WTC11 (cell line): ENCODE measurements at regions not wholly inside any gene's neighbourhood (a gene's known extent, or its start where the extent isn't known, plus 50 kb on each side); places are given as distances from the start of the nearest gene placed in this dataset.

Experiments
- ATF2 ChIP-seq: sonication (generic); formaldehyde crosslinking; IDR thresholded peaks from 2 replicates; pipeline ENCODE4 v1.8.1; 2022; ENCODE audit warnings: low read depth, missing genetic modification reagents, borderline replicate concordance
- CTCF ChIP-seq: fragments of 200-600 bp; IDR thresholded peaks from 2 replicates; pipeline ENCODE4 v1.8.0; 2022; ENCODE audit warnings: antibody characterized with exemption
- ETV6 ChIP-seq: sonication (generic); formaldehyde crosslinking; IDR thresholded peaks from 2 replicates; pipeline ENCODE4 v1.8.1; 2022; ENCODE audit warnings: mild to moderate bottlenecking, missing genetic modification reagents
- MAX ChIP-seq: sonication (generic); formaldehyde crosslinking; IDR thresholded peaks from 2 replicates; pipeline ENCODE4 v1.8.0; 2022; ENCODE audit warnings: mild to moderate bottlenecking, missing genetic modification reagents
- USF2 ChIP-seq: sonication (generic); formaldehyde crosslinking; IDR thresholded peaks from 2 replicates; pipeline ENCODE4 v1.8.1; 2023; ENCODE audit warnings: mild to moderate bottlenecking, missing genetic modification reagents, moderate library complexity
- ZNF138 ChIP-seq: sonication (generic); formaldehyde crosslinking; conservative IDR thresholded peaks from 2 replicates; pipeline ENCODE4 v1.8.1; 2022; ENCODE audit warnings: mild to moderate bottlenecking, moderate library complexity, missing genetic modification reagents

GRCh38 chr18:28411806-28412205 lies 234.9 kb upstream of the CDH2 start:
- TF ChIP-seq MAX (CRISPR knock-in tag) = no peak
- TF ChIP-seq ZNF138 (CRISPR knock-in tag) = no peak
- TF ChIP-seq CTCF = no peak
- TF ChIP-seq USF2 (CRISPR knock-in tag) = no peak
- no peak for TF ChIP-seq ATF2 (CRISPR knock-in tag)
- TF ChIP-seq ETV6 (CRISPR knock-in tag) = no peak
